Right atrium auricular region (tissue), 2 donors: ENCODE measurements at regions not wholly inside any gene's neighbourhood (a gene's known extent, or its start where the extent isn't known, plus 50 kb on each side); places are given as distances from the start of the nearest gene placed in this dataset.
"Not testable (repeated sequence)": the region's sequence is repeated elsewhere in the genome, so short reads cannot be mapped to it uniquely, and the experiment has no call there.

Experiments used
- DNase-seq: peaks from one replicate; pipeline ENCODE4 v3.0.0-alpha.2; 2019; ENCODE audit warnings: low spot score
- H3K27ac ChIP-seq, 2 donors: fragments of 200-600 bp; sonication (generic); 1 replicate in 1 of 2; 2 replicates in 1 of 2; pipeline ENCODE4 v1.5.1; 2016 to 2019
- H3K27me3 ChIP-seq, 2 donors: fragments of 200-600 bp; sonication (generic); one replicate each; pipeline versions ENCODE4 v1.5.1 to v1.6.0; 2017 to 2019
- H3K36me3 ChIP-seq: fragments of 200-600 bp; sonication (generic); one replicate; pipeline ENCODE4 v1.5.1; 2016
- H3K4me1 ChIP-seq, 2 donors: fragments of 200-600 bp; sonication (generic); one replicate each; pipeline versions ENCODE4 v1.5.1 to v1.6.0; 2017 to 2019
- H3K4me3 ChIP-seq, 2 donors: fragments of 200-600 bp; sonication (generic); 1 replicate in 1 of 2; 2 replicates in 1 of 2; pipeline ENCODE4 v1.5.1; 2017 to 2019; ENCODE audit warnings: mild to moderate bottlenecking in 1 of 2, moderate library complexity in 1 of 2
- H3K9me3 ChIP-seq, 2 donors: fragments of 200-600 bp; sonication (generic); one replicate each; pipeline ENCODE4 v1.5.1; 2019
- CTCF ChIP-seq, 2 donors: fragments of 200-600 bp; sonication (generic); IDR thresholded peaks; one replicate each; pipeline ENCODE4 v1.5.1; 2019; ENCODE audit warnings: antibody characterized with exemption in 2 of 2

- Histone ChIP-seq H3K36me3 (no peaks in the 10 kb centered on the region), H3K4me1 (no peaks in the 10 kb centered on the region), H3K27me3 (no peaks in the 10 kb centered on the region), H3K4me3 (no peak overlapping the region), H3K9me3 (peaks cover 0 to 5% of the 10 kb centered on the region in 2 donors), H3K27ac (no peak overlapping the region)
- no peak for DNase-seq
- TF ChIP-seq CTCF (IDR thresholded peaks at IDR 0.05), result no peak
These were observed 188.1 kb upstream of the ETV3 start for GRCh38 chr1:157326173-157326859.

- no peak overlapping the region for H3K4me3 ChIP-seq
- peaks cover 0 to 11% of the 10 kb centered on the region in 2 donors for H3K9me3 ChIP-seq
- no peaks in the 10 kb centered on the region for H3K4me1 ChIP-seq
- no peak for TF ChIP-seq CTCF (IDR thresholded peaks at IDR 0.05)
- H3K36me3 ChIP-seq, result no peaks in the 10 kb centered on the region
- no peaks in the 10 kb centered on the region for H3K27me3 ChIP-seq
- no peak for DNase-seq
- H3K27ac ChIP-seq, result no peak overlapping the region
These were observed 187.0 kb upstream of the ETV3 start for GRCh38 chr1:157325220-157325619.

GRCh38 chr1:157321972-157322371 is 183.8 kb upstream of the ETV3 start:
- not testable (repeated sequence) for H3K27me3 ChIP-seq, H3K27ac ChIP-seq, DNase-seq, H3K4me1 ChIP-seq, H3K36me3 ChIP-seq, H3K4me3 ChIP-seq
- peaks cover 0 to 37% of the 10 kb centered on the region in 2 donors for H3K9me3 ChIP-seq

GRCh38 chr1:157319567-157319966 is 181.4 kb upstream of the ETV3 start:
- H3K27me3 ChIP-seq, result no peaks in the 10 kb centered on the region
- no peaks in the 10 kb centered on the region for H3K36me3 ChIP-seq
- no peak for DNase-seq
- no peak overlapping the region for H3K4me3 ChIP-seq
- no peaks in the 10 kb centered on the region for H3K4me1 ChIP-seq
- H3K27ac ChIP-seq, result no peak overlapping the region
- TF ChIP-seq CTCF (IDR thresholded peaks at IDR 0.05), result no peak
- peaks cover 0 to 52% of the 10 kb centered on the region in 2 donors for H3K9me3 ChIP-seq

- H3K4me3 ChIP-seq, DNase-seq, H3K27me3 ChIP-seq, H3K4me1 ChIP-seq, H3K27ac ChIP-seq, H3K36me3 ChIP-seq: not testable (repeated sequence)
- H3K9me3 ChIP-seq, result peaks cover 0 to 52% of the 10 kb centered on the region in 2 donors
These were observed 179.0 kb upstream of the ETV3 start for GRCh38 chr1:157317229-157317628.

GRCh38 chr1:157315544-157315943 is 177.3 kb upstream of the ETV3 start:
- Histone ChIP-seq H3K9me3 (peaks cover 0 to 41% of the 10 kb centered on the region in 2 donors), H3K27me3 (no peaks in the 10 kb centered on the region), H3K4me3 (no peak overlapping the region), H3K36me3 (no peaks in the 10 kb centered on the region), H3K27ac (no peak overlapping the region), H3K4me1 (no peaks in the 10 kb centered on the region)
- no peak for TF ChIP-seq CTCF (IDR thresholded peaks at IDR 0.05)
- no peak for DNase-seq

GRCh38 chr1:157314408-157314807 is 176.2 kb upstream of the ETV3 start:
- H3K4me1 ChIP-seq, result no peaks in the 10 kb centered on the region
- peaks cover 0 to 39% of the 10 kb centered on the region in 2 donors for H3K9me3 ChIP-seq
- no peak overlapping the region for H3K27ac ChIP-seq
- no peak for DNase-seq
- H3K36me3 ChIP-seq, result no peaks in the 10 kb centered on the region
- TF ChIP-seq CTCF (IDR thresholded peaks at IDR 0.05), result no peak
- H3K27me3 ChIP-seq, result no peaks in the 10 kb centered on the region
- H3K4me3 ChIP-seq, result no peak overlapping the region
